HepG2 (cell line): ENCODE measurements at regions not wholly inside any gene's neighbourhood (a gene's known extent, or its start where the extent isn't known, plus 50 kb on each side); places are given as distances from the start of the nearest gene placed in this dataset.
A peak's percentile ranks its signal among the peaks of the same experiment; 100 is the strongest.

Experiments
- ATAC-seq: fragments of 200-7000 bp; cut with Tn5 transposase; 3 replicates; pipeline ENCODE4 v1.9.1; 2020; ENCODE audit warnings: mild to moderate bottlenecking, moderate library complexity
- BruUV-seq: library from RNA; stranded (reverse); fragments of 400-500 nt; replicated peaks from 2 replicates; lab custom pipeline; 2021; lab: Mats Ljungman, UMichigan
- CTCF ChIA-PET: fragments of 300-600 bp; formaldehyde crosslinking; extraction: SDS; loops from one replicate; lab custom pipeline; 2021; ENCODE audit warnings: low total read pairs, inconsistent platforms, low intra/inter-chr PET ratio; lab: Yijun Ruan, JAX
- POLR2A ChIA-PET: fragments of 350-600 bp; sonication (Branson Sonifier 250); formaldehyde crosslinking; loops from one replicate; lab custom pipeline; 2020; ENCODE audit warnings: antibody characterized with exemption, inconsistent platforms; lab: Yijun Ruan, JAX
- DNase-seq: peaks from one replicate; pipeline ENCODE4 v3.0.0-alpha.2; 2015; ENCODE audit warnings: low spot score
- FAIRE-seq: peaks from 3 replicates; lab custom pipeline; 2011; peaks lifted over from hg19 to GRCh38; lab: Jason Lieb, UNC
- H2AFZ ChIP-seq: one replicate; pipeline ENCODE4 v1.6.1; 2011; ENCODE audit warnings: low read length, inconsistent platforms
- H3K27ac ChIP-seq: fragments of 300-600 bp; 3 replicates; pipeline ENCODE4 v1.8.0; 2011; ENCODE audit warnings: mixed run types, mild to moderate bottlenecking, mixed read lengths, low read length, inconsistent platforms; ENCODE audit not compliant: insufficient read depth; ENCODE audit errors: extremely low read length
- H3K27me3 ChIP-seq, 2 experiments: fragments of 200-600 bp in 1 of 2; 2 replicates in 1 of 2; 3 replicates in 1 of 2; pipeline versions ENCODE4 v1.6.0 to v1.8.0; 2011; ENCODE audit warnings: low read length in 2 of 2, mild to moderate bottlenecking in 2 of 2, moderate library complexity in 2 of 2, inconsistent platforms in 1 of 2; ENCODE audit not compliant: insufficient read depth in 2 of 2, control insufficient read depth in 1 of 2
- H3K36me3 ChIP-seq, 2 experiments: fragments of 200-600 bp in 1 of 2; replicated peaks in 1 of 2; 2 replicates in 1 of 2; 3 replicates in 1 of 2; pipeline versions ENCODE4 v1.5.1 to v1.8.0; 2011; ENCODE audit warnings: low read length in 2 of 2, inconsistent platforms in 1 of 2; ENCODE audit not compliant: insufficient read depth in 2 of 2, control insufficient read depth in 1 of 2
- H3K4me1 ChIP-seq: 2 replicates; pipeline ENCODE4 v1.5.1; 2012; ENCODE audit warnings: low read length, inconsistent platforms; ENCODE audit not compliant: insufficient read depth
- H3K4me2 ChIP-seq: 2 replicates; pipeline ENCODE4 v1.6.0; 2011; ENCODE audit warnings: low read depth, low read length, inconsistent platforms
- H3K4me3 ChIP-seq, 3 experiments: fragments of 200-600 bp in 1 of 3; sonication (generic), shearing (Covaris generic) in 1 of 3; replicated peaks in 1 of 3; 2 replicates each; pipeline ENCODE4 v1.5.1; 2011 to 2016; ENCODE audit warnings: low read length in 3 of 3, inconsistent platforms in 2 of 3, low read depth in 2 of 3, mild to moderate bottlenecking in 2 of 3, control low read depth in 1 of 3, mixed read lengths in 1 of 3; ENCODE audit not compliant: insufficient read depth in 1 of 3
- H3K79me2 ChIP-seq: one replicate; pipeline ENCODE4 v1.6.1; 2011; ENCODE audit warnings: low read length, inconsistent platforms; ENCODE audit not compliant: insufficient read depth
- H3K9ac ChIP-seq: 2 replicates; pipeline ENCODE4 v1.6.0; 2011; ENCODE audit warnings: mild to moderate bottlenecking, low read depth, low read length, inconsistent platforms; ENCODE audit not compliant: insufficient read depth
- H3K9me3 ChIP-seq: 2 replicates; pipeline ENCODE4 v1.5.1; 2012; ENCODE audit warnings: mild to moderate bottlenecking, low read length
- H4K20me1 ChIP-seq: 2 replicates; pipeline ENCODE4 v1.6.0; 2011; ENCODE audit warnings: inconsistent platforms, mild to moderate bottlenecking, low read length, moderate library complexity; ENCODE audit not compliant: insufficient read depth
- ATF7 ChIP-seq, 2 experiments: fragments of 450-650 bp in 1 of 2; sonication (generic) in 1 of 2; formaldehyde crosslinking in 1 of 2; IDR thresholded peaks; 2 replicates each; pipeline versions ENCODE4 v1.4.0 to v1.6.1; 2016 to 2020; ENCODE audit warnings: antibody characterized with exemption in 1 of 2, mild to moderate bottlenecking in 1 of 2, missing genetic modification reagents in 1 of 2
- CREB1 ChIP-seq, 2 experiments: fragments of 450-650 bp in 1 of 2; IDR thresholded peaks; 2 replicates each; pipeline ENCODE4 v1.6.1; 2016 to 2017; ENCODE audit warnings: control low read depth in 1 of 2, mild to moderate bottlenecking in 1 of 2, missing compliant biosample characterization in 1 of 2, missing genetic modification characterization in 1 of 2
- SAFB2 ChIP-seq: sonication (generic); formaldehyde crosslinking; IDR thresholded peaks from 2 replicates; pipeline ENCODE4 v1.5.1; 2020; ENCODE audit warnings: missing genetic modification reagents, low read depth, mild to moderate bottlenecking, borderline replicate concordance
- ZFY ChIP-seq: sonication (generic); formaldehyde crosslinking; IDR thresholded peaks from 2 replicates; pipeline ENCODE4 v1.4.0; 2020; ENCODE audit warnings: missing genetic modification reagents
- ZNF160 ChIP-seq: sonication (generic); formaldehyde crosslinking; IDR thresholded peaks from 2 replicates; pipeline ENCODE4 v1.8.0; 2022; ENCODE audit warnings: mild to moderate bottlenecking, inconsistent platforms, missing genetic modification reagents
- WGBS: methylation state at CpG from one replicate; pipeline ENCODE4 v1.1.6; 2017; ENCODE audit warnings: low lambda C conversion rate; 5-methylcytosine and 5-hydroxymethylcytosine counted together
- in situ Hi-C: cut with HindIII; loops from 2 replicates; pipeline ENCODE4 v1.10.0; 2017; ENCODE audit warnings: low pct_unique_long_range_greater_than_20kb; ENCODE audit not compliant: extremely low pct_ligation_motif_present
- intact Hi-C: fragments of 100-400 bp; cut with micrococcal nuclease; formaldehyde crosslinking; loops from one replicate; pipeline ENCODE4 v1.10.0; 2022; ENCODE audit not compliant: unreplicated experiment

DNA sequence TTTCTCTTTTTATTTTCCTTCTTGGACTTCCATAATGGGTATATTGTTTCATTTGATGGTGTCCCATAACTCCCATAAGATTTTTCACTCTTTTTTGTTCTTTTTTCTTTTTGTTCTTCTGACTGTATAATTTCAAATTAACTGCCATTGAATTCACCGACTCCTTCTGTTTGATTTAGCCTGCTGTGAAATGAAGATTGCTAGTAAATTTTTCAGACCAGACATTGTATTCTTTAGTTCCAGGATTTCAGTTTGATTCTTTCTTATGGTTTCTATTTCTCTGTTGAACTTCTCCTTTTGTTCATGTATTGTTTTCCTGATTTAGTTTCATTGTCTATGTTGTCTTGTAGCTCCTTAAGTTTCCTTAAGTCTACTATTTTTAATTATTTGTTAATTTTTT, 87.6 kb upstream of the SPOPL start:
- WGBS = 95% methylated on average over 1 of the region's 1 CpG
- Histone ChIP-seq H3K9me3 (peaks cover 31% of the 10 kb centered on the region; the same call in 1 of the 2 replicates), H3K79me2 (no peaks in the 10 kb centered on the region), H4K20me1 (no peaks in the 10 kb centered on the region), H3K27ac (no peak overlapping the region), H3K36me3 (no peaks in the 10 kb centered on the region), H3K27me3 (no peaks in the 10 kb centered on the region), H3K4me3 (no peak overlapping the region), H2AFZ (no peak overlapping the region), H3K4me2 (no peak overlapping the region), H3K4me1 (no peaks in the 10 kb centered on the region), H3K9ac (no peak overlapping the region)
- no peak for FAIRE-seq
- intact Hi-C loops (no loop called here), in situ Hi-C loops (no loop called here)
- ATAC-seq = no peak
- TF ChIP-seq ZNF160 = peak; percentile 99
- TF ChIP-seq SAFB2 (CRISPR knock-in tag) = no peak
- DNase-seq = no peak
- CTCF ChIA-PET = no interaction called here
- BruUV-seq = no TSS peak
- POLR2A ChIA-PET = no interaction called here

DNA sequence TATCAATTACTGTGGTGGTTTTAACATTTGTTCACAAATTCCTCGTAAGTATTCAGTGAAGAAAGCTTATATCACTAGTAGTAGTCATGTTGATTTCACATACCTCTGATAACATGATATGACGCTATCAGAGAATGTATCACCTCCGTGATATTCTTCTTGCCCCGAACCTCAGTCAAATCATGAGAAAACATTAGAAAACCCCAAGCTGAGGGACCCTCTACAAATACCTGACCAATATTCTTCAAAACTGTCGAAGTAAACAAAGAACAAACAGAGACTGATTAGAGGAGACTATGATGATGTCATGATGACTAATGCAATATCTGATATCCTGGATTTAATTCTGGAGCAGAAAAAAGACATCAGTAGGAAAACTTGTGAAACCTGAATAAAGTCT, 85.6 kb upstream of the SPOPL start:
- no peaks in the 10 kb centered on the region for H3K36me3 ChIP-seq
- no peaks in the 10 kb centered on the region for H3K27me3 ChIP-seq
- H3K4me1 ChIP-seq = peaks cover 3% of the 10 kb centered on the region
- 75% methylated on average over 5 of the region's 5 CpGs for WGBS
- no peak for DNase-seq
- no peak overlapping the region for H3K4me2 ChIP-seq
- no peak overlapping the region for H3K4me3 ChIP-seq
- no peak for FAIRE-seq
- intact Hi-C loops = no loop called here
- no peaks in the 10 kb centered on the region for H4K20me1 ChIP-seq
- H3K9ac ChIP-seq = no peak overlapping the region
- H3K79me2 ChIP-seq = no peaks in the 10 kb centered on the region
- TF ChIP-seq CREB1 (IDR thresholded peaks at IDR 0.05) (peak; percentile 80), CREB1 (CRISPR knock-in tag; IDR thresholded peaks at IDR 0.05) (no peak), ZFY (CRISPR knock-in tag) (no peak), ATF7 (IDR thresholded peaks at IDR 0.05) (peak; percentile 88), ATF7 (CRISPR knock-in tag; IDR thresholded peaks at IDR 0.05) (no peak)
- CTCF ChIA-PET = no interaction called here
- no TSS peak for BruUV-seq
- H3K27ac ChIP-seq = no peak overlapping the region
- H3K9me3 ChIP-seq = peaks cover 22% of the 10 kb centered on the region; the same call in 1 of the 2 replicates
- in situ Hi-C loops = no loop called here
- H2AFZ ChIP-seq = no peak overlapping the region
- no peak for ATAC-seq
- POLR2A ChIA-PET = no interaction called here
